ENCODE measurements at regions not wholly inside any gene's neighbourhood (a gene's known extent, or its start where the extent isn't known, plus 50 kb on each side); places are given as distances from the start of the nearest gene placed in this dataset.

DNA sequence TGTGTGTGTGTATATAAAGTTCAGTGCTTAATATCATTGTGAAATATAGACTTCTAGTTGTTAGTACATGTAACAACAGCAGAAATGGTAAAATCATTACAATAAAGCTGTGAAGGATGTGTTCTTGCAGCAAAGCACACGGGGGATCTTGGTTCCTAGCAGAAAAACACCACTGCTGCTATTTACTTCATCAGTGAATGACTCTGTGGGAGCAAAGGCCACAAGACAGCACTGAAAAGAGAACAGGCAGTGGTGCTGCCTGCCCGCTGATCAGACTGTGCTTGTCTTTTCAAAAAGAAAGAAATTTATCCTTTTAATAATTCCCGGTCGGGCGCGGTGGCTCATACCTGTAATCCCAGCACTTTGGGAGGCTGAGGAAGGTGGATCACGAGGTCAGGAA, 689.9 kb upstream of the CITED2 start:
- no peak for TF ChIP-seq EZH2phosphoT487 (IDR thresholded peaks at IDR 0.05)
- TF ChIP-seq, protein P1, sequence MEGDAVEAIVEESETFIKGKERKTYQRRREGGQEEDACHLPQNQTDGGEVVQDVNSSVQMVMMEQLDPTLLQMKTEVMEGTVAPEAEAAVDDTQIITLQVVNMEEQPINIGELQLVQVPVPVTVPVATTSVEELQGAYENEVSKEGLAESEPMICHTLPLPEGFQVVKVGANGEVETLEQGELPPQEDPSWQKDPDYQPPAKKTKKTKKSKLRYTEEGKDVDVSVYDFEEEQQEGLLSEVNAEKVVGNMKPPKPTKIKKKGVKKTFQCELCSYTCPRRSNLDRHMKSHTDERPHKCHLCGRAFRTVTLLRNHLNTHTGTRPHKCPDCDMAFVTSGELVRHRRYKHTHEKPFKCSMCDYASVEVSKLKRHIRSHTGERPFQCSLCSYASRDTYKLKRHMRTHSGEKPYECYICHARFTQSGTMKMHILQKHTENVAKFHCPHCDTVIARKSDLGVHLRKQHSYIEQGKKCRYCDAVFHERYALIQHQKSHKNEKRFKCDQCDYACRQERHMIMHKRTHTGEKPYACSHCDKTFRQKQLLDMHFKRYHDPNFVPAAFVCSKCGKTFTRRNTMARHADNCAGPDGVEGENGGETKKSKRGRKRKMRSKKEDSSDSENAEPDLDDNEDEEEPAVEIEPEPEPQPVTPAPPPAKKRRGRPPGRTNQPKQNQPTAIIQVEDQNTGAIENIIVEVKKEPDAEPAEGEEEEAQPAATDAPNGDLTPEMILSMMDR (IDR thresholded peaks at IDR 0.05) = no peak
